Cardiac fibroblast (primary cell): ENCODE measurements at regions not wholly inside any gene's neighbourhood (a gene's known extent, or its start where the extent isn't known, plus 50 kb on each side); places are given as distances from the start of the nearest gene placed in this dataset.

Experiments
- DNase-seq, 2 donors: peaks; one replicate each; pipeline versions ENCODE4 v3.0.0 to v3.0.0-alpha.2; 2010; ENCODE audit warnings: low read depth in 2 of 2
- H3K4me3 ChIP-seq, 2 donors: replicated peaks in 1 of 2; 1 replicate in 1 of 2; 2 replicates in 1 of 2; pipeline ENCODE4 v1.5.1; 2011; ENCODE audit warnings: low read depth in 2 of 2, low read length in 2 of 2, mild to moderate bottlenecking in 2 of 2, moderate library complexity in 1 of 2
- CTCF ChIP-seq: IDR thresholded peaks from one replicate; pipeline ENCODE4 v1.5.1; 2011; ENCODE audit warnings: low read depth, mild to moderate bottlenecking, low read length, inconsistent platforms

GRCh38 chr7:31256506-31256905 lies 84.0 kb downstream of the NEUROD6 start:
- no peak overlapping the region for H3K4me3 ChIP-seq
- DNase-seq, result no peak
- TF ChIP-seq CTCF, result no peak

GRCh38 chr7:31254926-31255325 lies 85.6 kb downstream of the NEUROD6 start:
- no peak overlapping the region for H3K4me3 ChIP-seq
- no peak for TF ChIP-seq CTCF
- DNase-seq, result no peak

GRCh38 chr7:31253532-31253931 lies 87.0 kb downstream of the NEUROD6 start:
- no peak overlapping the region for H3K4me3 ChIP-seq
- TF ChIP-seq CTCF, result no peak
- no peak for DNase-seq

- TF ChIP-seq CTCF, result no peak
- H3K4me3 ChIP-seq, result no peak overlapping the region
- DNase-seq, result no peak
These were observed 89.1 kb downstream of the NEUROD6 start for GRCh38 chr7:31251441-31251840.

GRCh38 chr7:31249671-31250070 lies 90.9 kb downstream of the NEUROD6 start:
- TF ChIP-seq CTCF, result no peak
- no peak for DNase-seq

GRCh38 chr7:31236868-31237267 lies 103.7 kb downstream of the NEUROD6 start:
- H3K4me3 ChIP-seq, result no peak overlapping the region
- DNase-seq, result no peak
- TF ChIP-seq CTCF, result no peak

More at GRCh38 chr7:31249671-31250070, 90.9 kb downstream of the NEUROD6 start:
- no peak overlapping the region for H3K4me3 ChIP-seq

GRCh38 chr7:31234836-31235605 lies 105.5 kb downstream of the NEUROD6 start:
- DNase-seq, result no peak
- TF ChIP-seq CTCF, result no peak

More at GRCh38 chr7:31234836-31235605, 105.5 kb downstream of the NEUROD6 start:
- no peak overlapping the region for H3K4me3 ChIP-seq
